ENCODE measurements at regions not wholly inside any gene's neighbourhood (a gene's known extent, or its start where the extent isn't known, plus 50 kb on each side); places are given as distances from the start of the nearest gene placed in this dataset.
"Not testable (repeated sequence)": the region's sequence is repeated elsewhere in the genome, so short reads cannot be mapped to it uniquely, and the experiment has no call there.

DNA sequence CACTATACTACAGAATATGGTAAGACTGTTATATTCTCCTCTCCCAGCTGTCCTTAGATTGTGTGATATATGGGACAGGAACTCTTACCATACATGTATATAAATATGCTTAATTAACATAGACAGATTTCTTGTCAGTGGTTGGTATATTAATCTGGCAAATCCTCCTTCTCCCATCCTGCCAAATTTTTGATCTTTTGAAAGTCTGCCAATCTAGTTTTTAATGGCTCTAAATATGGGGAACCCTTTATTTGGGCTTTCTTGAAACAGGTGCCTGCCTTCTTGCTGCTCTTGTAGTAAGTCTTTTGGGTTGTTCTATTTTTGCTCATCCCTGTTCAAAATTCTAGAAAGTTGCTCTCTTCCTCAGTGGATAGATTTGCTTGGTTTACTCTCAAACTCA, 63.5 kb downstream of the SPATA31D1 start:
- TF ChIP-seq, protein P1, sequence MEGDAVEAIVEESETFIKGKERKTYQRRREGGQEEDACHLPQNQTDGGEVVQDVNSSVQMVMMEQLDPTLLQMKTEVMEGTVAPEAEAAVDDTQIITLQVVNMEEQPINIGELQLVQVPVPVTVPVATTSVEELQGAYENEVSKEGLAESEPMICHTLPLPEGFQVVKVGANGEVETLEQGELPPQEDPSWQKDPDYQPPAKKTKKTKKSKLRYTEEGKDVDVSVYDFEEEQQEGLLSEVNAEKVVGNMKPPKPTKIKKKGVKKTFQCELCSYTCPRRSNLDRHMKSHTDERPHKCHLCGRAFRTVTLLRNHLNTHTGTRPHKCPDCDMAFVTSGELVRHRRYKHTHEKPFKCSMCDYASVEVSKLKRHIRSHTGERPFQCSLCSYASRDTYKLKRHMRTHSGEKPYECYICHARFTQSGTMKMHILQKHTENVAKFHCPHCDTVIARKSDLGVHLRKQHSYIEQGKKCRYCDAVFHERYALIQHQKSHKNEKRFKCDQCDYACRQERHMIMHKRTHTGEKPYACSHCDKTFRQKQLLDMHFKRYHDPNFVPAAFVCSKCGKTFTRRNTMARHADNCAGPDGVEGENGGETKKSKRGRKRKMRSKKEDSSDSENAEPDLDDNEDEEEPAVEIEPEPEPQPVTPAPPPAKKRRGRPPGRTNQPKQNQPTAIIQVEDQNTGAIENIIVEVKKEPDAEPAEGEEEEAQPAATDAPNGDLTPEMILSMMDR (IDR thresholded peaks at IDR 0.05; ENCODE audit: low read depth, low read length), result no peak
- DNase-seq (ENCODE audit: extremely low read depth, low read depth), result no peak

DNA sequence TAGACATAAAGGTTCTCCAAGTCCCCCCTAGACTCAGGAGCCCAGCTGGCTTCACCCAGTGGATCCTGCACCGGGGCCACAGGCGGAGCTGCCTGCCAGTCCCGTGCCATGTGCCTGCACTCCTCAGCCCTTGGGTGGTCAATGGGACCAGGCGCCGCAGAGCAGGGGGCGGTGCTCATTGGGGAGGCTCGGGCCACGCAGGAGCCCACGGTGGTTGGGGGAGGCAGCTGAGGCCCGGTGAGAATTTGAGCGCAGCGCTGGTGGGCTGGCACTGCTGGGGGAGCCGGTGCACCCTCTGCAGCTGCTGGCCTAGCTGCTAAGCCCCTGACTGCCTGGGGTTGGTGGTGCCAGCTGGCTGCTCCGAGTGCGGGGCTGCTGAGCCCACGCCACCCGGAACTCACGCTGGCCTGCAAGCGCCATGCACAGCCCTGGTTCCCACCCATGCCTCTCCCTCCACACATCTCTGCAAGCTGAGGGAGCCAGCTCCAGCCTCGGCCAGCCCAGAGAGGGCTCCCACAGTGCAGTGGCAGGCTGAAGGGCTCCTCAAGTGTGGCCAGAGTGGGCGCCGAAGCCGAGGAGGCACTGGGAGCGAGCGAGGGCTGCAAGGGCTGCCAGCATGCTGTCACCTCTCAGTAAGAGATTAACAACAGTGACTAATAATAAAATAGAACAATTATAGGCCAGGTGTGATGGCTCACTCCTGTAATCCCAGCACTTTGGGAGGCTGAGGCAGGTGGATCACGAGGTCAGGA, 65.9 kb downstream of the SPATA31D1 start:
- DNase-seq (ENCODE audit: extremely low read depth, low read depth), result no peak
- TF ChIP-seq, protein P1 (IDR thresholded peaks at IDR 0.05; ENCODE audit: low read depth, low read length), result no peak

DNA sequence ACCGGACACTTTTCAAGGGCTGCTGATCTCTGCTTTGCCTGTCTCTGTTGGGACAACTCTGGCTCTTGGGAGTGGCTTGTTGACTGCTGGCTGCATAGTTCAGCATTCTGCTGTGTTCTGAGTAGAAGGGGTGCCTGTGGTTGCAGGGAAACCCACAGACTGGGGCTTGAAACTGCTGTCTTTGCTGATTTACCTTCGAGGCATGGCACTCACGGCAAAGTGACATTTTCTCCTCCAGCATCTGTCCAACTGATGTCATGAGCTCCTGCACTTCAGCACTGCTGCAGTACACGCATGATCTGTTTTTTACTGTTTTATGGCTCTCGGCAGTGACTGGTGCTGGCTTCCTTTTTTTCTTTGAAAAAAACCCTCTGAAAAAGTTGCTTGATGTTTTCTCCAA, 69.2 kb downstream of the SPATA31D1 start:
- no peak for DNase-seq (ENCODE audit: extremely low read depth, low read depth)
- TF ChIP-seq, protein P1 (IDR thresholded peaks at IDR 0.05; ENCODE audit: low read depth, low read length), result no peak

DNA sequence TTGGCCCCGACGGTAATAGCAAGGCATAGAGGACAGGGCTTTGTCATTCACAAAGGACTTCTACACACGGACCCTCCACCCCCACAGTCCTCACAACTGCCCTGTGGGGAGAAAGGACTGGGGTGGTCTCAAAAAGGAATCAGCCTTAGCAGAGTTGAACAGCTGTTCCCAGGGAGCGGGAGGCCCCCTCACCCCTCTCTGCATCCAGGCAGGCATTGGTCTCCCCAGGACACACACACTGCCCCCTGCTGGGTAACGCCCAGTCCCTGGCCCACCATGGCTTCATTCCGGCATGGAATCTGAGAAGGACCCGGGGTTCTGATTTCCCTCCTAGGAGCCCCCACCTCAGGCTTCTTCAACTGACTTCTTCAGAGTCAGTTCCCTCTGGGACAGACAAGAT, 73.2 kb downstream of the SPATA31D1 start:
- not testable (repeated sequence) for DNase-seq (ENCODE audit: extremely low read depth, low read depth)

DNA sequence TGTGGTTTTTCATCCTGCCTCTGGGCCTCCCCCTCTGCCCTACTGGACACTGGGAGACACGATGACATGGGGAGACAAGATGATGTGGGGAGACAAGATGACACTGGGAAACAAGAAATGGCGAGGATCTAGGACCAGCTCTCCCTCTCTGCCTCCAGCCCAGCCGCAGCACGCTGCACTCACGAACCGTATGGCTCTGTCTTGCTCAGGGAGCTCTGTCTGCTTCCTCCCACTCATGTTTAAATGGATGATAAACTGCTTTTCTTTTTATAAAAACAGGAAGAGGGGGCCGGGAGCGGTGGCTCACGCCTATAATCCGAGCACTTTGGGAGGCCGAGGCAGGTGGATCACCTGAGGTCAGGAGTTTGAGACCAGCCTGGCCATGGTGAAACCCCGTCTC, 73.7 kb downstream of the SPATA31D1 start:
- no peak for DNase-seq (ENCODE audit: extremely low read depth, low read depth)
- TF ChIP-seq, protein P1 (IDR thresholded peaks at IDR 0.05; ENCODE audit: low read depth, low read length), result no peak

DNA sequence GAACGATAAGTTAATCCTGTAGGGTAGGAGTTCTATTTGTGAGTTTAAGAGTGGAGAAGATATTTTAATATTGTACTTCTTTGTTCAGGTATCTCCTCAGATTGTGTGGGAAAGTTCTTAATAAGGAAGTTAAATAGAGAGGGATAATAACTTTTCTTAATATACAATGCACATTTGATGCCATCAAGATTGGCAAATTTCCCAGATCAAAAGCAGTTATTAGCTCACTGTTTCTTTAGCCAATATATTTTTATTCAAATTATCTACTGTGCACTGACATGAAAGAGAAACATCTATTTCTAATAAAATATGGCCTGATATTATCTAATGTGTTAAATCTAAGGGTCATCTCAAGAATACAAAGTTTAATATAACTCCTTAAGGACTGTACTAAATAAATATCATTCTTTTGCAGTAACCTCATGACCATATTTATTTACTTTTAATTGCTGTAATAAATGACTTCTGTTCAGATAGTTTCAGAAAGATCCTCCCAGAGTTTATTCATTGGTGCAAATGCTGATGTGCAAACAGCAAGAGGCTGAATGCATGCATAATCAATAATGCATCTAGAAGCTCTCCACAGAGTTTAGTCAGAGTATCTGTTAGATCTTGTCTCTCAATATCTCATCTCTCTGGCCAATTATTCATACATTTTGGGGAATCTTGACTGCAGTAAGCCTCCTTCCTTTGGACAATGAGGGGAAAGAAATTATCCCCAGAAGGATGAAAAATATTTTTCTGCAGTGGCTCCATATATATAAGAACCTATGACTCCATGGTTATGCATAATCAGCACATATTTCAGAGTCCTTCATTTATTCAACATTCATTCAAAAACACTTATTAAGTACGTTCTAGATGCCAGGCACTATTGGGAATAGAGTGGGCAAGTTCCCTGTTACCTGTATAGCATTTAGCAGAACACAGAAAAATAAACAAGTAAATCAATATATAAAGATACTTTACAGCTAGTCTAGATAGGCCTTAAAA, 85.3 kb downstream of the SPATA31D1 start:
- no peak for DNase-seq (ENCODE audit: extremely low read depth, low read depth)
- TF ChIP-seq, protein P1 (IDR thresholded peaks at IDR 0.05; ENCODE audit: low read depth, low read length), result no peak

DNA sequence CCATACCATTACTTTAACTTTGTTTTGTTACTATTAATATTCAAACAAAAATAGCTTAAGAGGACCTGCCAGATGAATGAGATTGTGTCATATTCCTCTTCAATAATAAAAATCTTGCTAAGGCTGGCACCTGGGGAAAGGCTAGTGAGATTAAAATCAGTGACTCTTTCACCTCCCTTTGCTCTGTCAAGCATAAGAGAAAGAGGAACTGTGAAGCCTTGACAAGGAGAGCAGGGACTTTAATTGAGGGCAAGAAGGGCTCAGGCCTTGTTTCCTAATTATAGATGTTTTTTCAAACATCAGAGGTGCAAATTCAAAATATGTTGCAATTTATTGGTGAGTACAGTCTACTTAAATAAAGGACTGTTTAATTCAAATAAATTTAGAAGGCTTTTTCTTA, 91.7 kb downstream of the SPATA31D1 start:
- TF ChIP-seq, protein P1 (IDR thresholded peaks at IDR 0.05; ENCODE audit: low read depth, low read length), result no peak

More for the DNA sequence above, 91.7 kb downstream of the SPATA31D1 start:
- DNase-seq (ENCODE audit: extremely low read depth, low read depth), result no peak
